OCI-LY3 (cell line): ENCODE measurements at regions not wholly inside any gene's neighbourhood (a gene's known extent, or its start where the extent isn't known, plus 50 kb on each side); places are given as distances from the start of the nearest gene placed in this dataset.

Experiments used
- H2AFZ ChIP-seq: fragments of 200-600, 300-600 bp; shearing (Covaris generic); 2 replicates; pipeline ENCODE4 v1.6.0; 2014; ENCODE audit warnings: antibody characterized with exemption, low read depth, low read length
- H3K27ac ChIP-seq: fragments of 200-600, 300-600 bp; sonication (generic); 2 replicates; pipeline ENCODE4 v1.5.1; 2014; ENCODE audit warnings: mild to moderate bottlenecking, low read length, moderate library complexity, mixed read lengths
- H3K27me3 ChIP-seq: fragments of 200-600, 300-600 bp; sonication (generic); 2 replicates; pipeline ENCODE4 v1.6.1; 2014; ENCODE audit warnings: low read depth, low read length, mixed read lengths
- H3K36me3 ChIP-seq: fragments of 200-600, 300-600 bp; sonication (generic); replicated peaks from 2 replicates; pipeline ENCODE3; 2014; ENCODE audit warnings: low read depth, low read length, mixed read lengths
- H3K4me1 ChIP-seq: fragments of 300-600, 200-600 bp; sonication (generic); 2 replicates; pipeline ENCODE4 v1.6.1; 2014; ENCODE audit warnings: low read length, mixed read lengths
- H3K4me2 ChIP-seq: fragments of 200-600, 300-600 bp; sonication (generic); 2 replicates; pipeline ENCODE4 v1.6.1; 2014; ENCODE audit warnings: low read length, mixed read lengths
- H3K4me3 ChIP-seq: fragments of 300-600, 200-600 bp; sonication (generic); 2 replicates; pipeline ENCODE4 v1.5.1; 2014; ENCODE audit warnings: antibody characterized with exemption, mild to moderate bottlenecking, low read length, moderate library complexity
- H3K79me2 ChIP-seq: fragments of 300-600, 200-600 bp; shearing (Covaris generic); 2 replicates; pipeline ENCODE4 v1.6.1; 2014; ENCODE audit warnings: mild to moderate bottlenecking, low read length, mixed read lengths
- H3K9ac ChIP-seq: fragments of 300-600, 200-600 bp; shearing (Covaris generic); 2 replicates; pipeline ENCODE4 v1.6.0; 2014; ENCODE audit warnings: mild to moderate bottlenecking, low read length, moderate library complexity
- H3K9me3 ChIP-seq: fragments of 200-600, 300-600 bp; shearing (Covaris generic); 2 replicates; pipeline ENCODE4 v1.6.1; 2014; ENCODE audit warnings: low read length, mixed read lengths; ENCODE audit not compliant: insufficient read depth
- H4K20me1 ChIP-seq: fragments of 200-600, 300-600 bp; sonication (generic); 2 replicates; pipeline ENCODE4 v1.6.1; 2016; ENCODE audit warnings: low read length, mixed read lengths; ENCODE audit not compliant: insufficient read depth
- CTCF ChIP-seq: fragments of 200-600, 300-600 bp; sonication (generic); IDR thresholded peaks from 2 replicates; pipeline ENCODE4 v1.5.1; 2014; ENCODE audit warnings: antibody characterized with exemption, low read length, low read depth
- EZH2phosphoT487 ChIP-seq: fragments of 200-600 bp; shearing (Covaris generic); IDR thresholded peaks from 2 replicates; pipeline ENCODE4 v1.6.1; 2018; ENCODE audit warnings: antibody characterized with exemption, mixed run types, low read depth

DNA sequence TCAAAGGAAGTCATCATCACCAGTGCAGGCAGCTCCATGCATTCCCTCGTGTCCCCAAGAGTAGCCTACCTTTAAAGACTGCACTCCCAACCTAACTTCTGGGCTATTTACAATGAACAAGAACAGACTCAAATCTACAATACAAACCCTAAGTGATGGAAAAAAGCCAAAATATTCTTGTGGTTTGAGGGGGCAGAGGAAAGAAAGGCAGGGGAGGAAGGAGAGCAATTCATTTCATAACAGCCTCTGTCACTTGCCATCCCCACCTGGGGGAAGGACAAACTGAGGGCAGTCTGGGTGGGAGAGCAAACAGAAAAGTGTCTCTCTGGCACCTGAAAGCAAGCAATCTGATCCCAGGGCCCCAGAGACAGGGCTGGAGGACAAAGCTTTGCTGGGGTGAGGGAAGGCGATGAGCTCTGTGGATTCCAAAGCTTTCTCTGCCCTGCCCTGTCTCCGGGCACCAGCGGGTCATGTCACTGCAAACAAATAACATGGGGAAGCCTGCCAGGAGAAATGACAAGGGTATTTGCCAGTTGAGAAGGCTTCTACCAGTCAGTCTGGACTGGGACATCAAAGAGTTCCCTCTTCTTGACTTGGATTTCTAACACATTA lies 528.0 kb upstream of the TNP1 start:
- H3K9ac ChIP-seq, result no peak overlapping the region
- no peak for TF ChIP-seq EZH2phosphoT487
- TF ChIP-seq CTCF, result no peak
- no peaks in the 10 kb centered on the region for H3K36me3 ChIP-seq
- no peak overlapping the region for H3K27ac ChIP-seq
- H3K4me2 ChIP-seq, result no peak overlapping the region
- no peaks in the 10 kb centered on the region for H3K79me2 ChIP-seq
- no peaks in the 10 kb centered on the region; the same call in 1 of the 2 replicates for H3K27me3 ChIP-seq
- H2AFZ ChIP-seq, result no peak overlapping the region
- H3K4me1 ChIP-seq, result no peaks in the 10 kb centered on the region
- H4K20me1 ChIP-seq, result no peaks in the 10 kb centered on the region
- no peak overlapping the region for H3K4me3 ChIP-seq
- H3K9me3 ChIP-seq, result no peaks in the 10 kb centered on the region

GRCh38 chr2:217386041-217386440 lies 526.2 kb upstream of the TNP1 start:
- Histone ChIP-seq H3K9me3 (no peaks in the 10 kb centered on the region), H3K27ac (no peak overlapping the region), H3K9ac (no peak overlapping the region), H2AFZ (no peak overlapping the region), H3K4me1 (no peaks in the 10 kb centered on the region), H3K4me3 (no peak overlapping the region), H3K4me2 (no peak overlapping the region), H3K36me3 (no peaks in the 10 kb centered on the region), H4K20me1 (no peaks in the 10 kb centered on the region), H3K79me2 (no peaks in the 10 kb centered on the region), H3K27me3 (no peaks in the 10 kb centered on the region; the same call in 1 of the 2 replicates)
- TF ChIP-seq EZH2phosphoT487 (no peak), CTCF (no peak)

- Histone ChIP-seq H3K79me2 (no peaks in the 10 kb centered on the region), H4K20me1 (no peaks in the 10 kb centered on the region), H3K9ac (no peak overlapping the region), H3K36me3 (no peaks in the 10 kb centered on the region), H2AFZ (no peak overlapping the region), H3K4me2 (no peak overlapping the region), H3K27ac (no peak overlapping the region), H3K4me1 (no peaks in the 10 kb centered on the region), H3K4me3 (no peak overlapping the region), H3K9me3 (no peaks in the 10 kb centered on the region), H3K27me3 (no peaks in the 10 kb centered on the region; the same call in 1 of the 2 replicates)
- TF ChIP-seq EZH2phosphoT487 (no peak), CTCF (no peak)
These were observed 523.8 kb upstream of the TNP1 start for GRCh38 chr2:217383620-217384019.

GRCh38 chr2:217382794-217383193 lies 522.9 kb upstream of the TNP1 start:
- Histone ChIP-seq H3K27me3 (no peaks in the 10 kb centered on the region; the same call in 1 of the 2 replicates), H3K4me2 (no peak overlapping the region), H3K4me1 (no peaks in the 10 kb centered on the region), H3K79me2 (no peaks in the 10 kb centered on the region), H3K9ac (no peak overlapping the region), H3K4me3 (no peak overlapping the region), H3K36me3 (no peaks in the 10 kb centered on the region), H3K27ac (no peak overlapping the region), H4K20me1 (no peaks in the 10 kb centered on the region), H2AFZ (no peak overlapping the region), H3K9me3 (no peaks in the 10 kb centered on the region)
- TF ChIP-seq EZH2phosphoT487 (no peak), CTCF (no peak)
